Parathyroid adenoma (tissue), 2 donors: ENCODE measurements at regions not wholly inside any gene's neighbourhood (a gene's known extent, or its start where the extent isn't known, plus 50 kb on each side); places are given as distances from the start of the nearest gene placed in this dataset.
"Not testable (repeated sequence)": the region's sequence is repeated elsewhere in the genome, so short reads cannot be mapped to it uniquely, and the experiment has no call there.

Source experiments
- H2AFZ ChIP-seq: fragments of 300-600 bp; sonication (generic); one replicate; pipeline ENCODE4 v1.7.0; 2017; ENCODE audit warnings: antibody characterized with exemption, mild to moderate bottlenecking
- H3K27ac ChIP-seq: fragments of 300-600 bp; sonication (generic); one replicate; pipeline ENCODE4 v1.7.0; 2017
- H3K27me3 ChIP-seq: fragments of 300-600 bp; sonication (generic); one replicate; pipeline ENCODE4 v1.7.0; 2017; ENCODE audit warnings: low read length; ENCODE audit not compliant: control insufficient read depth, insufficient read depth
- H3K36me3 ChIP-seq: fragments of 300-600 bp; sonication (generic); one replicate; pipeline ENCODE4 v1.7.0; 2017; ENCODE audit warnings: low read length; ENCODE audit not compliant: control insufficient read depth, insufficient read depth
- H3K4me1 ChIP-seq: fragments of 300-600 bp; sonication (generic); one replicate; pipeline ENCODE4 v1.7.0; 2017; ENCODE audit warnings: control low read depth
- H3K4me2 ChIP-seq: fragments of 300-600 bp; sonication (generic); one replicate; pipeline ENCODE4 v1.7.0; 2017; ENCODE audit warnings: low read length
- H3K4me3 ChIP-seq: fragments of 300-600 bp; sonication (generic); one replicate; pipeline ENCODE4 v1.7.0; 2017; ENCODE audit warnings: low read depth, low read length
- H3K79me2 ChIP-seq: fragments of 300-600 bp; sonication (generic); one replicate; pipeline ENCODE4 v1.7.0; 2017; ENCODE audit warnings: control low read depth
- H3K9ac ChIP-seq: fragments of 300-600 bp; sonication (generic); one replicate; pipeline ENCODE4 v1.7.0; 2017; ENCODE audit warnings: mild to moderate bottlenecking
- H3K9me3 ChIP-seq: fragments of 300-600 bp; sonication (generic); one replicate; pipeline ENCODE4 v1.7.0; 2017; ENCODE audit warnings: low read length; ENCODE audit not compliant: control insufficient read depth
- CTCF ChIP-seq: fragments of 300-600 bp; sonication (generic); IDR thresholded peaks from one replicate; pipeline ENCODE4 v1.7.0; 2017; ENCODE audit warnings: antibody characterized with exemption, mild to moderate bottlenecking
- donor health status: primary hyperparathyroidism.

- no peaks in the 10 kb centered on the region for H3K4me1 ChIP-seq
- H3K27me3 ChIP-seq: no peaks in the 10 kb centered on the region
- H2AFZ ChIP-seq: no peak overlapping the region
- H3K36me3 ChIP-seq: no peaks in the 10 kb centered on the region
- no peak for TF ChIP-seq CTCF
- no peak overlapping the region for H3K4me3 ChIP-seq
- H3K4me2 ChIP-seq: no peak overlapping the region
- no peaks in the 10 kb centered on the region for H3K9me3 ChIP-seq
- no peak overlapping the region for H3K9ac ChIP-seq
- H3K79me2 ChIP-seq: no peaks in the 10 kb centered on the region
- H3K27ac ChIP-seq: no peak overlapping the region
Observed at GRCh38 chr21:32925098-32925497, 100.6 kb upstream of the OLIG2 start.

- no peaks in the 10 kb centered on the region for H3K27me3 ChIP-seq
- no peaks in the 10 kb centered on the region for H3K9me3 ChIP-seq
- no peak overlapping the region for H3K4me2 ChIP-seq
- no peak overlapping the region for H3K9ac ChIP-seq
- H3K27ac ChIP-seq: no peak overlapping the region
- no peak overlapping the region for H2AFZ ChIP-seq
- no peaks in the 10 kb centered on the region for H3K4me1 ChIP-seq
- no peak overlapping the region for H3K4me3 ChIP-seq
- no peaks in the 10 kb centered on the region for H3K79me2 ChIP-seq
- TF ChIP-seq CTCF: no peak
- no peaks in the 10 kb centered on the region for H3K36me3 ChIP-seq
Observed at GRCh38 chr21:32929633-32930038, 96.1 kb upstream of the OLIG2 start.

GRCh38 chr21:32930673-32931072 lies 95.1 kb upstream of the OLIG2 start:
- no peak overlapping the region for H3K4me2 ChIP-seq
- no peak overlapping the region for H3K27ac ChIP-seq
- H3K4me1 ChIP-seq: no peaks in the 10 kb centered on the region
- no peak overlapping the region for H2AFZ ChIP-seq
- H3K4me3 ChIP-seq: no peak overlapping the region
- H3K9ac ChIP-seq: no peak overlapping the region
- H3K9me3 ChIP-seq: no peaks in the 10 kb centered on the region
- H3K27me3 ChIP-seq: no peaks in the 10 kb centered on the region
- no peaks in the 10 kb centered on the region for H3K79me2 ChIP-seq
- no peaks in the 10 kb centered on the region for H3K36me3 ChIP-seq
- TF ChIP-seq CTCF: no peak

- H3K4me2 ChIP-seq, H3K27me3 ChIP-seq, H3K9ac ChIP-seq, H3K9me3 ChIP-seq, H3K27ac ChIP-seq, H3K79me2 ChIP-seq, H2AFZ ChIP-seq, H3K4me1 ChIP-seq, H3K4me3 ChIP-seq, H3K36me3 ChIP-seq: not testable (repeated sequence)
Observed at GRCh38 chr21:32934068-32934467, 91.7 kb upstream of the OLIG2 start.

- TF ChIP-seq CTCF: no peak
- no peak overlapping the region for H3K4me3 ChIP-seq
- no peaks in the 10 kb centered on the region for H3K27me3 ChIP-seq
- H3K9me3 ChIP-seq: no peaks in the 10 kb centered on the region
- H3K27ac ChIP-seq: no peak overlapping the region
- H3K36me3 ChIP-seq: no peaks in the 10 kb centered on the region
- H3K4me1 ChIP-seq: no peaks in the 10 kb centered on the region
- no peaks in the 10 kb centered on the region for H3K79me2 ChIP-seq
- no peak overlapping the region for H3K9ac ChIP-seq
- H2AFZ ChIP-seq: no peak overlapping the region
- no peak overlapping the region for H3K4me2 ChIP-seq
Observed at GRCh38 chr21:32934829-32935228, 90.9 kb upstream of the OLIG2 start.
